GM19468 (cell line): ENCODE measurements at regions not wholly inside any gene's neighbourhood (a gene's known extent, or its start where the extent isn't known, plus 50 kb on each side); places are given as distances from the start of the nearest gene placed in this dataset.

Source experiments
- ATAC-seq: cut with Tn5 transposase; IDR thresholded peaks from one replicate; pipeline ENCODE4 v1.9.1; 2021; ENCODE audit warnings: mild to moderate bottlenecking, moderate library complexity, moderate number of reproducible peaks; ENCODE audit not compliant: unreplicated experiment; ENCODE audit errors: extremely low read depth

GRCh38 chr11:123264431-123264780 lies 69.4 kb upstream of the CLMP start:
- no peak for ATAC-seq

GRCh38 chr11:123261345-123262106 lies 66.5 kb upstream of the CLMP start:
- no peak for ATAC-seq

- ATAC-seq: no peak
Measured at GRCh38 chr11:123260511-123261211, 65.6 kb upstream of the CLMP start.

GRCh38 chr11:123258877-123259276 lies 63.8 kb upstream of the CLMP start:
- no peak for ATAC-seq

- no peak for ATAC-seq
Measured at GRCh38 chr11:123257370-123257769, 62.3 kb upstream of the CLMP start.

GRCh38 chr11:123255909-123256308 lies 60.9 kb upstream of the CLMP start:
- ATAC-seq: no peak

- no peak for ATAC-seq
Measured at GRCh38 chr11:123254357-123254756, 59.3 kb upstream of the CLMP start.

- no peak for ATAC-seq
Measured at GRCh38 chr11:123253911-123254310, 58.9 kb upstream of the CLMP start.

GRCh38 chr11:123253223-123253622 lies 58.2 kb upstream of the CLMP start:
- ATAC-seq: no peak

GRCh38 chr11:123251657-123252344 lies 56.8 kb upstream of the CLMP start:
- no peak for ATAC-seq

GRCh38 chr11:123250892-123251656 lies 56.0 kb upstream of the CLMP start:
- ATAC-seq: no peak

- ATAC-seq: no peak
Measured at GRCh38 chr11:123249354-123249753, 54.3 kb upstream of the CLMP start.

- ATAC-seq: no peak
Measured at GRCh38 chr11:123247813-123248379, 52.8 kb upstream of the CLMP start.

GRCh38 chr11:123247496-123247799 lies 52.4 kb upstream of the CLMP start:
- no peak for ATAC-seq

GRCh38 chr11:123246749-123247495 lies 51.9 kb upstream of the CLMP start:
- peak; percentile 58 for ATAC-seq

GRCh38 chr11:123245567-123245966 lies 50.5 kb upstream of the CLMP start:
- ATAC-seq: no peak
